Mesothelial cell of epicardium (in vitro differentiated cells): ENCODE measurements at regions not wholly inside any gene's neighbourhood (a gene's known extent, or its start where the extent isn't known, plus 50 kb on each side); places are given as distances from the start of the nearest gene placed in this dataset.

Experiments used
- DNase-seq, 2 experiments: peaks; one replicate each; pipeline ENCODE4 v3.0.0; 2021; ENCODE audit warnings: low spot score in 2 of 2; ENCODE audit not compliant: unreplicated experiment in 2 of 2
- H3K27ac Mint-ChIP-seq: 2 replicates; pipeline ENCODE4 v1.8.0; 2021; ENCODE audit warnings: mixed read lengths
- H3K27me3 Mint-ChIP-seq: 2 replicates; pipeline ENCODE4 v1.8.0; 2021; ENCODE audit warnings: low read depth, mixed read lengths
- H3K36me3 Mint-ChIP-seq: 2 replicates; pipeline ENCODE4 v1.8.0; 2021; ENCODE audit warnings: mixed read lengths
- H3K4me1 Mint-ChIP-seq: 2 replicates; pipeline ENCODE4 v1.8.0; 2021; ENCODE audit warnings: mixed read lengths
- H3K4me3 Mint-ChIP-seq: 2 replicates; pipeline ENCODE4 v1.8.0; 2021; ENCODE audit warnings: mild to moderate bottlenecking, moderate library complexity, mixed read lengths
- H3K9me3 Mint-ChIP-seq: 2 replicates; pipeline ENCODE4 v1.8.0; 2021; ENCODE audit warnings: mixed read lengths
- TF ChIP-seq, protein P1 (sequence below): fragments of 200-600 bp; sonication (generic); IDR thresholded peaks from one replicate; pipeline ENCODE4 v1.5.0; 2021; ENCODE audit warnings: antibody characterized with exemption; ENCODE audit not compliant: unreplicated experiment

DNA sequence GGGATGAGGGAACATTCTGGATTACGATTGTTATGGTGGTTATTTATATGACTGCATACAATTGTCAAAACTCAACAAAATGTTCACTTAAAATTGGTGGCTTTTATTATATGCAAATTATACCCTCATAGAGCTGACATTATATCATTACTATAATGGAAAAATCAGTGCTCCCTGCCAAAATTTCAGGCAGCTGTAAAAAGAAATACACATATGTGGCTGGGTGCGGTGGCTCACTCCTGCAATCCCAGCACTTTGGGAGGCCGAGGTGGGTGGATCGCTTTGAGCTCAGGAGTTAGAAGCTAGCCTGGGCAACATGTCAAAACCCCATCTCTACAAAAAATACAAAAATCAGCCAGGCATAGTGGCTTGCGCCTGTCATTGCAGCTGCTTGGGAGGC, 75.8 kb upstream of the SULF2 start:
- Mint-ChIP-seq H3K9me3 (peaks cover 10% of the 10 kb centered on the region), H3K4me1 (peaks cover 12% of the 10 kb centered on the region), H3K27ac (no peak overlapping the region), H3K36me3 (no peaks in the 10 kb centered on the region), H3K27me3 (peaks cover 17% of the 10 kb centered on the region), H3K4me3 (no peak overlapping the region)
- DNase-seq, result no peak
- TF ChIP-seq, protein P1, sequence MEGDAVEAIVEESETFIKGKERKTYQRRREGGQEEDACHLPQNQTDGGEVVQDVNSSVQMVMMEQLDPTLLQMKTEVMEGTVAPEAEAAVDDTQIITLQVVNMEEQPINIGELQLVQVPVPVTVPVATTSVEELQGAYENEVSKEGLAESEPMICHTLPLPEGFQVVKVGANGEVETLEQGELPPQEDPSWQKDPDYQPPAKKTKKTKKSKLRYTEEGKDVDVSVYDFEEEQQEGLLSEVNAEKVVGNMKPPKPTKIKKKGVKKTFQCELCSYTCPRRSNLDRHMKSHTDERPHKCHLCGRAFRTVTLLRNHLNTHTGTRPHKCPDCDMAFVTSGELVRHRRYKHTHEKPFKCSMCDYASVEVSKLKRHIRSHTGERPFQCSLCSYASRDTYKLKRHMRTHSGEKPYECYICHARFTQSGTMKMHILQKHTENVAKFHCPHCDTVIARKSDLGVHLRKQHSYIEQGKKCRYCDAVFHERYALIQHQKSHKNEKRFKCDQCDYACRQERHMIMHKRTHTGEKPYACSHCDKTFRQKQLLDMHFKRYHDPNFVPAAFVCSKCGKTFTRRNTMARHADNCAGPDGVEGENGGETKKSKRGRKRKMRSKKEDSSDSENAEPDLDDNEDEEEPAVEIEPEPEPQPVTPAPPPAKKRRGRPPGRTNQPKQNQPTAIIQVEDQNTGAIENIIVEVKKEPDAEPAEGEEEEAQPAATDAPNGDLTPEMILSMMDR, result no peak

DNA sequence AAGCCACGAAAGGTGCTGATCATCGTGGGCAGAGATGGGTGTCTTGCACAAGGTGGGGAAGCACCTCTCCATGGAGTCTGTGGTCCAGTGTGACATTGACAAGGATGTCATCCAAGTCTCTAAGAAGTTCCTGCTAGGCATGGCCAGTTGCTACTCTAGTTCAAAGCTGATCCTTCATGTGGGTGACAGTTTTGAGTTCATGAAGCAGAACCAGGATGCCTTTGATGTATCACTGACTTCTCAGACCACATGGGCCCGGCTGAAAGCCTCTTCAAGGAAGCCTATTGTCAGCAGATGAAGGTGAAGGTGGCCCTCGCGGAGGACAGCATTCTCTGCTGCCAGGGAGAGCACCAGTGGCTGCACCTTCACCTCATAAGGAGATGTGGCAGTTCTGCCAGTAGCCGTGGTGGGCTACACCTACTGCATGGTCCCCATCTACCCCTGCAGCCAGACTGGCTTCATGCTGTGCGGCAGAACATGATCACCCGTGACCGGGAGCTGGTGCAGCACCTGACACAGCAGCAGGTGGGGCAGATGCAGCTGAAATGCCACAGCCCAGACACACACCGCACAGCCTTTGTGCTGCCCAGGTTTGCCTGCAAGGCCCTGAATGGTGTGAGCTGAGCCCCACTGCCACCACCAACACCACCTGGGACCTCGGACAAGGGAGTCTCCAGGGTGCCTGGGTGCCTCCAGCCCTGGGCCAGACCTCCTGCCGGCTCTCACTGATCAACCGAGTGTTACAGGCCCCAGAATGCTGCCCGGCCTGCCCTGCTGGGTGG, 75.0 kb upstream of the SULF2 start:
- Mint-ChIP-seq H3K27ac (no peak overlapping the region), H3K27me3 (peaks cover 11% of the 10 kb centered on the region), H3K9me3 (peaks cover 10% of the 10 kb centered on the region), H3K4me3 (no peak overlapping the region), H3K4me1 (peaks cover 12% of the 10 kb centered on the region), H3K36me3 (no peaks in the 10 kb centered on the region)
- DNase-seq, result no peak
- TF ChIP-seq, protein P1, result no peak

DNA sequence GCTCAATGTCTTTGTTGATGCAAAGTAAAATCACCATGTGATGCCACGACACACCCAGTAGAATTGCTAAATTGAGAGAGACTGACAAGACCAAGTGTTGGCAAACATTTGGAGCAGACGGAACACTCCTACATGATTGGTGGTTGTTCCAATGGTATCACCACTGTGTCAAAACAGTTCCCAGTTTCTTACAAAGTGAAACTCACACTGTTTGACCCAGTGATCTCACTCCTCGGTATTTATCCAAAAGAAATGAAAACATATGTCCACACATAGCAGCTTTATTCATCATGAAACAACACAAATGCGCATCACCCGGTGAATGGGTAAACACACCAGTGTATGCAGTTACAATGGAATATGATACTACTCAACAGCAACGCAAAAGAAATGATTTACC, 74.0 kb upstream of the SULF2 start:
- Mint-ChIP-seq H3K4me1 (peaks cover 12% of the 10 kb centered on the region), H3K27me3 (peaks cover 8% of the 10 kb centered on the region), H3K4me3 (no peak overlapping the region), H3K9me3 (peaks cover 10% of the 10 kb centered on the region), H3K27ac (no peak overlapping the region), H3K36me3 (no peaks in the 10 kb centered on the region)
- TF ChIP-seq, protein P1, result no peak
- DNase-seq, result no peak

DNA sequence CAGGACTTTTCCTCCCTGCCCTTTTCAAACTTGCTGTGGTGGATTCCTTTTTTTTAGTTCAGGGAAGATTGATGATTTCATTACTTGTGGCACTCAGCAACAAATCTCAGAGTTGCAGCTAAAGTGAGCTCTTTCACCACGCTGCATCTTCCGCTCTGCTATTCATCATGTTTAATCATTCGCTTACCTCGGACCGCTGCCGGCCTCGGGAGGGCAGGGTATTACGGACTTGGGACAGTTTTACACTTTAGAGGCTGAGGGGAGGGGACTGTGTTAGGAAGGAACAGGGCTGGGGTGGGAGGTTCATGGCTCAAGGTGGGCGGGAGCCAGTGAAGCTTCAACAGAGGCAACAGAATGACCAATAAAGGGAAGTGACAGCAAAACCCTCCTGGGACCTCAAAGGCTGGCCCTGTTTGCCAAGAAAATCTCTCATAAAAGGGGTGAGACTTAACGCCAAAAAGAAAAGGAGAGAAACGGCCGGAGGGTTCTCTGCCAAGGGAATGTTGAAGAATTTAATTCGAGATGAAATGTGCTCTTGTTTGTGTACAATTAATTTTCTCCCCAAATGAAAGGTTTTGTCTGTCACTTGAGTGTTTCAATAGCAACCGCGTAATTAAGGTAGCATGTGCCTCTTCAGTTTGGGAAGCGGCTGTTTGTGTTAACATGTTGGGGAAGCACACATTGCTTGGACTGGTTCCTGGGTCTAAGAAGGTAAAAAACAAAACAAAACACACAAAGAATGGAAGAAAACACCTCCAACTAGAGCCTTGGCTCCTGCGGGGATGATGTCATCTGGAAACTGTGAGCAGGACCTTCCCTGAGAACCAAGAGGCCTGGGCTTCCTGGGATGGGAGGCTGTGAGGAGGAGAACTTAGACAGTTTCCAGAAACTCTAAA, 72.5 kb upstream of the SULF2 start:
- TF ChIP-seq, protein P1, result no peak
- Mint-ChIP-seq H3K4me1 (peaks cover 12% of the 10 kb centered on the region), H3K4me3 (peak overlapping the region; percentile 8), H3K27ac (peak overlapping the region; percentile 61), H3K27me3 (no peaks in the 10 kb centered on the region), H3K9me3 (peaks cover 2% of the 10 kb centered on the region), H3K36me3 (no peaks in the 10 kb centered on the region)
- no peak for DNase-seq

DNA sequence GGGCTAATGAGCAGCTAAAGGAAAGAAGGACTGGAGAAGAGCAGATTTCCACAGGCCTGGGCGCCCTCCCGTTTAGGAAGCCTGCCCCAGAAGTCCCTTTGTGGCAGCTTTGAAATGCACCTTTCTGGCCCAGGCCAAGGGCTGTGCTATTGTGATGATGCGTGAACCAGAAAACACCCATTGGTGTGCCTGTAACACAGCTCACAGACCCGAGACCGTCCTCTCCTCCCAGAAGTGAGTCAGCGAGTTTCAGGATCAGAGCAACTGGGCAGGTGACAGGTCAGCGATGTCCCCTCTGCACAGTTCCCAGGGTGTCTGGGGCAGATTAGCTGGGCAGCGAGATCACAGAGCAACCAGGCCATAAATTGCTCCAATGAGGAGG, 71.9 kb upstream of the SULF2 start:
- H3K4me1 Mint-ChIP-seq, result peaks cover 12% of the 10 kb centered on the region
- no peaks in the 10 kb centered on the region for H3K27me3 Mint-ChIP-seq
- DNase-seq, result no peak
- no peak overlapping the region for H3K4me3 Mint-ChIP-seq
- peaks cover 4% of the 10 kb centered on the region for H3K9me3 Mint-ChIP-seq
- no peak overlapping the region for H3K27ac Mint-ChIP-seq
- TF ChIP-seq, protein P1, result no peak
- no peaks in the 10 kb centered on the region for H3K36me3 Mint-ChIP-seq
